Iris pigment epithelial cell (primary cell): ENCODE measurements at regions not wholly inside any gene's neighbourhood (a gene's known extent, or its start where the extent isn't known, plus 50 kb on each side); places are given as distances from the start of the nearest gene placed in this dataset.

Experiments used
- DNase-seq: peaks from one replicate; pipeline ENCODE4 v3.0.0-alpha.2; 2011; ENCODE audit warnings: low read depth

GRCh38 chr12:132439333-132439904 is 50.5 kb upstream of the FBRSL1 start:
- DNase-seq, result no peak

- no peak for DNase-seq
Measured at GRCh38 chr12:132438726-132439125, 51.2 kb upstream of the FBRSL1 start.

GRCh38 chr12:132437943-132438700 is 51.8 kb upstream of the FBRSL1 start:
- DNase-seq, result no peak

GRCh38 chr12:132437252-132437932 is 52.6 kb upstream of the FBRSL1 start:
- no peak for DNase-seq

GRCh38 chr12:132436791-132437251 is 53.1 kb upstream of the FBRSL1 start:
- DNase-seq, result no peak

- no peak for DNase-seq
Measured at GRCh38 chr12:132435486-132436187, 54.3 kb upstream of the FBRSL1 start.

GRCh38 chr12:132433641-132434395 is 56.1 kb upstream of the FBRSL1 start:
- no peak for DNase-seq

GRCh38 chr12:132432721-132433577 is 57.0 kb upstream of the FBRSL1 start:
- peak; percentile 12 for DNase-seq

GRCh38 chr12:132432126-132432705 is 57.7 kb upstream of the FBRSL1 start:
- no peak for DNase-seq

GRCh38 chr12:132430838-132431774 is 58.8 kb upstream of the FBRSL1 start:
- DNase-seq, result no peak

- DNase-seq, result peak; percentile 23
Measured at GRCh38 chr12:132429946-132430643, 59.9 kb upstream of the FBRSL1 start.

GRCh38 chr12:132429602-132429945 is 60.4 kb upstream of the FBRSL1 start:
- DNase-seq, result no peak

- no peak for DNase-seq
Measured at GRCh38 chr12:132428936-132429601, 60.9 kb upstream of the FBRSL1 start.

GRCh38 chr12:132427999-132428935 is 61.7 kb upstream of the FBRSL1 start:
- peak; percentile 9 for DNase-seq

GRCh38 chr12:132427174-132427768 is 62.7 kb upstream of the FBRSL1 start:
- DNase-seq, result no peak

GRCh38 chr12:132426349-132427173 is 63.4 kb upstream of the FBRSL1 start:
- DNase-seq, result no peak
